HL-60 (cell line): ENCODE measurements at regions not wholly inside any gene's neighbourhood (a gene's known extent, or its start where the extent isn't known, plus 50 kb on each side); places are given as distances from the start of the nearest gene placed in this dataset.

Experiments
- DNase-seq, 2 experiments: peaks; one replicate each; pipeline ENCODE4 v3.0.0-alpha.2; 2010 to 2020; ENCODE audit warnings: low read depth in 1 of 2, low spot score in 1 of 2
- H3K27ac ChIP-seq: fragments of 250-450 bp; sonication (Bioruptor Pico); replicated peaks from 2 replicates; pipeline ENCODE4 v1.5.1; 2020; ENCODE audit warnings: mild to moderate bottlenecking, moderate library complexity
- H3K27me3 ChIP-seq: fragments of 250-450 bp; sonication (Bioruptor Pico); 2 replicates; pipeline ENCODE4 v1.5.1; 2021; ENCODE audit warnings: mild to moderate bottlenecking, moderate library complexity; ENCODE audit not compliant: insufficient read depth, poor library complexity, severe bottlenecking
- H3K4me3 ChIP-seq: replicated peaks from 2 replicates; pipeline ENCODE4 v1.5.1; 2011; ENCODE audit warnings: mild to moderate bottlenecking, control low read depth, low read length; ENCODE audit not compliant: insufficient read depth
- GABPA ChIP-seq: IDR thresholded peaks from 2 replicates; pipeline ENCODE4 v1.6.1; 2012; ENCODE audit warnings: low read depth
- POLR2AphosphoS5 ChIP-seq: IDR thresholded peaks from 2 replicates; pipeline ENCODE4 v1.6.1; 2012; ENCODE audit warnings: low read depth
- SPI1 ChIP-seq: IDR thresholded peaks from 2 replicates; pipeline ENCODE4 v1.6.1; 2012; ENCODE audit warnings: low read depth, mild to moderate bottlenecking, borderline replicate concordance
- TF ChIP-seq, protein P1 (sequence below): IDR thresholded peaks from 2 replicates; pipeline ENCODE4 v1.6.1; 2012; ENCODE audit warnings: low read depth; ENCODE audit not compliant: insufficient replicate concordance
- TF ChIP-seq, protein P2 (sequence below): IDR thresholded peaks from one replicate; pipeline ENCODE4 v1.5.1; 2011; ENCODE audit warnings: low read length, control low read depth, inconsistent platforms; ENCODE audit not compliant: insufficient read depth

DNA sequence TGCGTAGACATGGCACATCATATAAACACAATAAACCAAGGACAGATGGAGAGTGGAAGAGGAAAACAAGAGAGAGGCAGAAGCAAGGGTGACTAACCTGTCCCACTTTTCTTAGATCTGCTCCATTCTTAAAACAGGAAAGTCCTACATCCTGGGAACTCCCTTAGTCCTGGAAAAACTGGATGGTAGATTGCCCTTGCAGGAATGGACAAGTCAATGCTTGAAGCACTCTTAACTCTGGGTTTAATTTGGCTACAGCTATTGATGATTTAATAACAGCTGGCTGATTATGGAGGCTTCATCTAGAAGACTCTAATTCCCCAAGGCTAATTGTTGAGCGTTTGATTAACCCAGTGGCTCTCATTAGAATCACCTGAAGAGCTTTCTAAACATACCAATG is 258.8 kb downstream of the MIAT start:
- peaks cover 5% of the 10 kb centered on the region for H3K27me3 ChIP-seq

DNA sequence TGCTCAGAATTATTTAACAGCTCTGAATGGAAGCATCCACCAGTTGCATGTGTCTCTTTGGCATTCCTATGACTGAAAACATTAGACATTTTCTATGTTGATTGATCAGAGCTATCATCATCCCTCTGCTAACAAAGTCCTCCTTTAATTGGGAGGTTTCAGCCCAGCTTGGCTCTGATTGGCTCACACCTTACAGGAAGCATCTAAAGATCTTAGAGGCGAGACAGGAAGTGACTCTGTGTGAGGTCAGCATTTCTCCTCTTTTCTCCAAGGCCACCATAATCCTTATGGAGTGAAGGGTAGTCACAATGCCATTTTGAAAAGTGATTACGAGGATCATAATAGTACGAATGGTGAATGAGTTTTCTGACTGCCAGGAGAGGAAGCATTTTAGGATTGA is 260.8 kb downstream of the MIAT start:
- DNase-seq = no peak
- TF ChIP-seq, protein P1, sequence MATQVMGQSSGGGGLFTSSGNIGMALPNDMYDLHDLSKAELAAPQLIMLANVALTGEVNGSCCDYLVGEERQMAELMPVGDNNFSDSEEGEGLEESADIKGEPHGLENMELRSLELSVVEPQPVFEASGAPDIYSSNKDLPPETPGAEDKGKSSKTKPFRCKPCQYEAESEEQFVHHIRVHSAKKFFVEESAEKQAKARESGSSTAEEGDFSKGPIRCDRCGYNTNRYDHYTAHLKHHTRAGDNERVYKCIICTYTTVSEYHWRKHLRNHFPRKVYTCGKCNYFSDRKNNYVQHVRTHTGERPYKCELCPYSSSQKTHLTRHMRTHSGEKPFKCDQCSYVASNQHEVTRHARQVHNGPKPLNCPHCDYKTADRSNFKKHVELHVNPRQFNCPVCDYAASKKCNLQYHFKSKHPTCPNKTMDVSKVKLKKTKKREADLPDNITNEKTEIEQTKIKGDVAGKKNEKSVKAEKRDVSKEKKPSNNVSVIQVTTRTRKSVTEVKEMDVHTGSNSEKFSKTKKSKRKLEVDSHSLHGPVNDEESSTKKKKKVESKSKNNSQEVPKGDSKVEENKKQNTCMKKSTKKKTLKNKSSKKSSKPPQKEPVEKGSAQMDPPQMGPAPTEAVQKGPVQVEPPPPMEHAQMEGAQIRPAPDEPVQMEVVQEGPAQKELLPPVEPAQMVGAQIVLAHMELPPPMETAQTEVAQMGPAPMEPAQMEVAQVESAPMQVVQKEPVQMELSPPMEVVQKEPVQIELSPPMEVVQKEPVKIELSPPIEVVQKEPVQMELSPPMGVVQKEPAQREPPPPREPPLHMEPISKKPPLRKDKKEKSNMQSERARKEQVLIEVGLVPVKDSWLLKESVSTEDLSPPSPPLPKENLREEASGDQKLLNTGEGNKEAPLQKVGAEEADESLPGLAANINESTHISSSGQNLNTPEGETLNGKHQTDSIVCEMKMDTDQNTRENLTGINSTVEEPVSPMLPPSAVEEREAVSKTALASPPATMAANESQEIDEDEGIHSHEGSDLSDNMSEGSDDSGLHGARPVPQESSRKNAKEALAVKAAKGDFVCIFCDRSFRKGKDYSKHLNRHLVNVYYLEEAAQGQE = no peak
- TF ChIP-seq SPI1 (no peak), POLR2AphosphoS5 (no peak), GABPA (no peak)
- TF ChIP-seq, protein P2, sequence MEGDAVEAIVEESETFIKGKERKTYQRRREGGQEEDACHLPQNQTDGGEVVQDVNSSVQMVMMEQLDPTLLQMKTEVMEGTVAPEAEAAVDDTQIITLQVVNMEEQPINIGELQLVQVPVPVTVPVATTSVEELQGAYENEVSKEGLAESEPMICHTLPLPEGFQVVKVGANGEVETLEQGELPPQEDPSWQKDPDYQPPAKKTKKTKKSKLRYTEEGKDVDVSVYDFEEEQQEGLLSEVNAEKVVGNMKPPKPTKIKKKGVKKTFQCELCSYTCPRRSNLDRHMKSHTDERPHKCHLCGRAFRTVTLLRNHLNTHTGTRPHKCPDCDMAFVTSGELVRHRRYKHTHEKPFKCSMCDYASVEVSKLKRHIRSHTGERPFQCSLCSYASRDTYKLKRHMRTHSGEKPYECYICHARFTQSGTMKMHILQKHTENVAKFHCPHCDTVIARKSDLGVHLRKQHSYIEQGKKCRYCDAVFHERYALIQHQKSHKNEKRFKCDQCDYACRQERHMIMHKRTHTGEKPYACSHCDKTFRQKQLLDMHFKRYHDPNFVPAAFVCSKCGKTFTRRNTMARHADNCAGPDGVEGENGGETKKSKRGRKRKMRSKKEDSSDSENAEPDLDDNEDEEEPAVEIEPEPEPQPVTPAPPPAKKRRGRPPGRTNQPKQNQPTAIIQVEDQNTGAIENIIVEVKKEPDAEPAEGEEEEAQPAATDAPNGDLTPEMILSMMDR = no peak
- H3K27ac ChIP-seq = no peak overlapping the region
- H3K27me3 ChIP-seq = peaks cover 2% of the 10 kb centered on the region
- H3K4me3 ChIP-seq = no peak overlapping the region

More for the DNA sequence above, 258.8 kb downstream of the MIAT start:
- no peak for DNase-seq
- TF ChIP-seq GABPA (no peak), POLR2AphosphoS5 (no peak), SPI1 (no peak)
- TF ChIP-seq, protein P1 = no peak
- TF ChIP-seq, protein P2 = no peak
- H3K4me3 ChIP-seq = no peak overlapping the region
- no peak overlapping the region for H3K27ac ChIP-seq

DNA sequence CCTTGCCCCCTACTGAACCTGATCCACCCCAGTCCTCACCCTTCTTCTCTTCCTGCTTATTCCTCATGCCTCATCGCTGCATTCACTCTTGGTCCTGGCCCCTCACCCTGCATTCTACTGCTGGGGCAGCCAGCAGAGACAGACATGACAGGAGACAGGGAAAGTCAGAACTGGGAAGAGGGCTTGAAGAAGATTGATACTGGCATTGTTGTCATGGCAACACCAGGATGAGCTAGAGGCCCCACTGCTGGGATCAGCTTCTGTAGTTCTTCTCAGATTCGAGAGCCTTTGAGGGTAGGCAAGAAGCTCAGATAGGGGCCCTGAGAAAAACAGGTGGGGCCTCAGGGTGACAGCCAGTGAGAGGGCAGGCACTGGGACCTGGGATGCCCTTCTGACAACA is 264.3 kb downstream of the MIAT start:
- no peak overlapping the region for H3K27ac ChIP-seq
- H3K27me3 ChIP-seq = no peaks in the 10 kb centered on the region
- H3K4me3 ChIP-seq = no peak overlapping the region
- no peak for DNase-seq
- TF ChIP-seq, protein P1 = no peak
- no peak for TF ChIP-seq SPI1
- TF ChIP-seq, protein P2 = no peak
- no peak for TF ChIP-seq POLR2AphosphoS5
- no peak for TF ChIP-seq GABPA
